ENCODE measurements at regions not wholly inside any gene's neighbourhood (a gene's known extent, or its start where the extent isn't known, plus 50 kb on each side); places are given as distances from the start of the nearest gene placed in this dataset.
"Not testable (repeated sequence)": the region's sequence is repeated elsewhere in the genome, so short reads cannot be mapped to it uniquely, and the experiment has no call there.

DNA sequence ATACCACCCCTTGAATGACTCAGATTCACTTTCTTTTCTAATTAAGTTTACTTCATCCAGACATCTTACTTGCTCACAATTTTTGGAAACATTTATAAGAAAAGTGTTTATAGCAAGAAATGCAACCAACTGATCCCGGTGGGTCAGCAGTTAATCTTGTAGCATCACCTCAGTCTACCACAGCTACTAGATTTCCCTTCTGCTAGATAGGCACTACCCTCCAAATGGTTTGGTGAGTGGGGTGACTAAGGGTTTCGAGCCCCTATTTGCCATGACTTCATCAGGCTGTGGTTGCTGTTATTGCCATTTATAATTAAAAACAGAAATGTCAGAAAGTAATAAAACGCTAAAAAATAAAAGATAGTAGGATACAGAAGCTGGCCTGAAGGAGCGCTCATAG, 930.1 kb upstream of the GJE1 start:
- H3K4me3 ChIP-seq (ENCODE audit: low read depth, low read length) = no peak overlapping the region
- DNase-seq (ENCODE audit: low read depth) = no peak
- TF ChIP-seq, protein P1, sequence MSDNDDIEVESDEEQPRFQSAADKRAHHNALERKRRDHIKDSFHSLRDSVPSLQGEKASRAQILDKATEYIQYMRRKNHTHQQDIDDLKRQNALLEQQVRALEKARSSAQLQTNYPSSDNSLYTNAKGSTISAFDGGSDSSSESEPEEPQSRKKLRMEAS (IDR thresholded peaks at IDR 0.05; ENCODE audit: low read depth, low read length) = no peak
- TF ChIP-seq MYC (IDR thresholded peaks at IDR 0.05; ENCODE audit: low read depth, low read length) (no peak), POLR2A (IDR thresholded peaks at IDR 0.05; ENCODE audit: extremely low read depth, insufficient read length) (no peak)
- TF ChIP-seq, protein P2, sequence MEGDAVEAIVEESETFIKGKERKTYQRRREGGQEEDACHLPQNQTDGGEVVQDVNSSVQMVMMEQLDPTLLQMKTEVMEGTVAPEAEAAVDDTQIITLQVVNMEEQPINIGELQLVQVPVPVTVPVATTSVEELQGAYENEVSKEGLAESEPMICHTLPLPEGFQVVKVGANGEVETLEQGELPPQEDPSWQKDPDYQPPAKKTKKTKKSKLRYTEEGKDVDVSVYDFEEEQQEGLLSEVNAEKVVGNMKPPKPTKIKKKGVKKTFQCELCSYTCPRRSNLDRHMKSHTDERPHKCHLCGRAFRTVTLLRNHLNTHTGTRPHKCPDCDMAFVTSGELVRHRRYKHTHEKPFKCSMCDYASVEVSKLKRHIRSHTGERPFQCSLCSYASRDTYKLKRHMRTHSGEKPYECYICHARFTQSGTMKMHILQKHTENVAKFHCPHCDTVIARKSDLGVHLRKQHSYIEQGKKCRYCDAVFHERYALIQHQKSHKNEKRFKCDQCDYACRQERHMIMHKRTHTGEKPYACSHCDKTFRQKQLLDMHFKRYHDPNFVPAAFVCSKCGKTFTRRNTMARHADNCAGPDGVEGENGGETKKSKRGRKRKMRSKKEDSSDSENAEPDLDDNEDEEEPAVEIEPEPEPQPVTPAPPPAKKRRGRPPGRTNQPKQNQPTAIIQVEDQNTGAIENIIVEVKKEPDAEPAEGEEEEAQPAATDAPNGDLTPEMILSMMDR (IDR thresholded peaks at IDR 0.05; ENCODE audit: low read depth, low read length) = no peak

DNA sequence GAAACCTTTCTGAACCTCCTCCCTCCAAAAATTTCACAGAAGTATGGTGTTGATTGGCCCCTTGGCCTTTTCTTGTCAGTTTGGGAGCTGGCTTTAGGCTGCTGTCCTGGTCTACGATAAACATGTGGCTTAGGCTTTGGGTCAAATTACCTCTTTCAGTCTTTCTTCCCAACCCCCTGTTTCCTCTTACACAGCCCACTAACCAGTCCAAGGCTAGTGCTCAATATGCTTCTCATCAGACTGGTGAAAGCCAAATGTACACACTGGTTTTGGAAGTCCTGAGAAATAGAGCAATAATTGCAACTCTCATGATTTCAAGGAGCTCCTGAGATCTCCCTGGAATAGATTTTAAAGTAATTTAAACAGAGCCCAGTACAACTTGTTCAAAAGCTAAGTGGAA, 933.7 kb upstream of the GJE1 start:
- no peak overlapping the region for H3K4me3 ChIP-seq (ENCODE audit: low read depth, low read length)
- TF ChIP-seq, protein P1 (IDR thresholded peaks at IDR 0.05; ENCODE audit: low read depth, low read length) = no peak
- TF ChIP-seq POLR2A (IDR thresholded peaks at IDR 0.05; ENCODE audit: extremely low read depth, insufficient read length) (no peak), MYC (IDR thresholded peaks at IDR 0.05; ENCODE audit: low read depth, low read length) (no peak)
- TF ChIP-seq, protein P2 (IDR thresholded peaks at IDR 0.05; ENCODE audit: low read depth, low read length) = no peak
- no peak for DNase-seq (ENCODE audit: low read depth)

DNA sequence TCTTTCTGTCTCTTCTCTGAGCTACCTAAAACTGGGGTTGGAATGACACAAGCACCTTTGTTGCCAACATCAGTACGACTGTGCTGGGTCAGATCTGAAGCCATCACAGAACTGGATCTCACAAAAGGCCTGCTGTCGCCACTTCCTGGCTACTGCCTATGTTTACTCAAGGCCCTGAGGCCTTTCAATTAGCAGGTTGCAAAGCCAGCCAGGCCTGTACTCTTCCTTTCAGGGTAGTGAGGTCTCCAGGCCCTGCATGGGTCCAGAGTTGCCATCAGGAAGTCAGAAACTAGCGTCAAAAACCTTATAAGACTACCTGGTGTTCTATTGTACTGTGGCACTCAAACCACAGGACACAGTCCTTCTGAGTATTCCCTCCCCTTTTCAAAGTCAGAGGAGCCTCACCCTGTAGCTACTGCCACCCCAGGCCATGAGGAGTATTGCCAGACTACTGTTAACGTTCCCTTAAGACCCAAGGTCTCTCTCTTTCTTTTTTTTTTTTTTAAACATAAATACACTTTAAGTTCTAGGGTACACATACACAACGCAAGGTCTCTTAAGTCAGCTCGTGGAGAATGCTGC, 937.4 kb upstream of the GJE1 start:
- DNase-seq (ENCODE audit: low read depth) = peak; percentile 13
- no peak overlapping the region for H3K4me3 ChIP-seq (ENCODE audit: low read depth, low read length)
- TF ChIP-seq, protein P2 (IDR thresholded peaks at IDR 0.05; ENCODE audit: low read depth, low read length) = no peak
- no peak for TF ChIP-seq POLR2A (IDR thresholded peaks at IDR 0.05; ENCODE audit: extremely low read depth, insufficient read length)
- TF ChIP-seq, protein P1 (IDR thresholded peaks at IDR 0.05; ENCODE audit: low read depth, low read length) = no peak
- no peak for TF ChIP-seq MYC (IDR thresholded peaks at IDR 0.05; ENCODE audit: low read depth, low read length)

DNA sequence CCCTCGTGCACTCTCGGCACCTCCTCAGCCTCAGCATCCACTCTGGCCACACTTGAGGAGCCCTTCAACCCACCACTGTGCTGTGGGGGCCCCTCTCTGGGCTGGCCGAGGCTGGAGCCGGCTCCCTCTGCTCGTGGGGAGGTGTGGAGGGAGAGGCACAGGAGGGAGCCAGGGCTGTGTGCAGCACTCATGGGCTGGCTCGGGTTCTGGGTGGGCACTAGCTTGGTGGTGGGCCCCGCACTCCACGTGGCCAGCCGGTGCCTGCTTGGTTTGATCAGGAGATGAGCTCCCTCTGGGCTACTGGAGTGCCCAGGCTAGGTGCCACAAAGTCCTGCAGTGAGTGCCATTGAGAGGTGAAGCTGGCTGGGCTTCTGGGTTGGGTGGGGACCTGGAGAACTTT, 949.4 kb upstream of the GJE1 start:
- DNase-seq (ENCODE audit: low read depth) = no peak
- H3K4me3 ChIP-seq (ENCODE audit: low read depth, low read length) = no peak overlapping the region
- TF ChIP-seq, protein P1 (IDR thresholded peaks at IDR 0.05; ENCODE audit: low read depth, low read length) = no peak

DNA sequence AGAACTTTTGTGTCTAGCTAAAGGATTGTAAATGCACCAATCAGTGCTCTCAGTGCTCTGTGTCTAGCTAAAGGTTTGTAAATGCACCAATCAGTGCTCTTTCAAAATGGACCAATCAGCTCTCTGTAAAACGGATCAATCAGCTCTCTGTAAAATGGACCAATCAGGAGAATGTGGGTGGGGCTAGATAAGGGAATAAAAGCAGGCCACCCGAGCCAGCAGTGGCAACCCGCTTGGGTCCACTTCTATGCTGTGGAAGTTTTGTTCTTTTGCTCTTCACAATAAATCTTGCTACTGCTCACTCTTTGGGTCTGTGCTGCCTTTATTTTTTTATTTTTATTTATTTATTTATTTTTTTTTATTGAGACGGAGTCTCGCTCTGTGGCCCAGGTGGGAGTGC, 957.3 kb upstream of the GJE1 start:
- DNase-seq (ENCODE audit: low read depth); H3K4me3 ChIP-seq (ENCODE audit: low read depth, low read length): not testable (repeated sequence)

DNA sequence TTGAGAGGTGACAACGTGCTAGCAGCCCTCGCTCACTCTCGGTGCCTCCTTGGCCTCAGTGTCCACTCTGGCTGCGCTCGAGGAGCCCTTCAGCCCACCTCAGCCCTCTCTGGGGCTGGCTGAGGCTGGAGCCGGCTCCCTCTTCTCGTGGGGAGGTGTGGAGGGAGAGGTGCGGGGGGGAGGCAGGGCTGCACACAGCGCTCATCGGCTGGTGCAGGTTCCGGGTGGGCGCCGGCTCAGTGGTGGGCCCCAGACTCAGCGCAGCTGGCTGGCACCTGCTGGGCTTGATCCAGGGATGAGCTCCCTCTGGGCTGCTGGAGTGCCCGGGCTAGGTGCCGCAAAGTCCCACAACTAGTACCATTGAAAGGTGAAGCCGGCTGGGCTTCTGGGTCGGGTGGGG, 957.8 kb upstream of the GJE1 start:
- no peak overlapping the region for H3K4me3 ChIP-seq (ENCODE audit: low read depth, low read length)
- TF ChIP-seq POLR2A (IDR thresholded peaks at IDR 0.05; ENCODE audit: extremely low read depth, insufficient read length) (no peak), MYC (IDR thresholded peaks at IDR 0.05; ENCODE audit: low read depth, low read length) (no peak)
- TF ChIP-seq, protein P1 (IDR thresholded peaks at IDR 0.05; ENCODE audit: low read depth, low read length) = no peak
- TF ChIP-seq, protein P2 (IDR thresholded peaks at IDR 0.05; ENCODE audit: low read depth, low read length) = no peak
- no peak for DNase-seq (ENCODE audit: low read depth)

DNA sequence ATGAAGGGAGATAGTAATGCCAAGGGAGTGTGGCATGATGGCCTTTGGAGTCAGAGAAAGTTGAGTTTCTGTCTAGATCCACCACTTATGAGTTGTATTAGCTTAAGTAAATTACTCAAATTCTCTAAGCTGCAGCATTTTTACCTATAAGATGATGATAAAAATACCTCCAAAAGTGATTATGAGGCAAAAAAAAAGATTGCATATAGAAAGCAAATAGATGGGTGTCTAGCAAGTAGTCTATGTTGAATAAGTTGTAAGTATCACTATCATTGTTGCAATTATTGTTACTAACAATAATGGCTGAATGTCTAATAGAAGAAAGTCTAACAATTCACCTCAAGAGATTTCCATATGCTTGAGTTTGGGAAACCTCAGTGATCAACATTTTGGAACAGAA, 959.2 kb upstream of the GJE1 start:
- DNase-seq (ENCODE audit: low read depth) = no peak
- TF ChIP-seq MYC (IDR thresholded peaks at IDR 0.05; ENCODE audit: low read depth, low read length) = no peak
- TF ChIP-seq, protein P2 (IDR thresholded peaks at IDR 0.05; ENCODE audit: low read depth, low read length) = no peak
- TF ChIP-seq, protein P1 (IDR thresholded peaks at IDR 0.05; ENCODE audit: low read depth, low read length) = no peak
- TF ChIP-seq POLR2A (IDR thresholded peaks at IDR 0.05; ENCODE audit: extremely low read depth, insufficient read length) = no peak
- H3K4me3 ChIP-seq (ENCODE audit: low read depth, low read length) = no peak overlapping the region
